GM23338 (cell line): ENCODE measurements at regions not wholly inside any gene's neighbourhood (a gene's known extent, or its start where the extent isn't known, plus 50 kb on each side); places are given as distances from the start of the nearest gene placed in this dataset.

Experiments
- CTCF ChIP-seq, 2 experiments: fragments of 200-600 bp in 1 of 2; sonication (generic) in 1 of 2; conservative IDR thresholded peaks; 2 replicates each; pipeline versions ENCODE4 v1.5.1 to v1.6.1; 2016 to 2017; ENCODE audit warnings: antibody characterized with exemption in 2 of 2, low read depth in 2 of 2, mild to moderate bottlenecking in 2 of 2, moderate library complexity in 1 of 2
- EZH2 ChIP-seq: fragments of 200-600 bp; sonication (generic); IDR thresholded peaks from one replicate; pipeline ENCODE4 v1.8.0; 2017; ENCODE audit warnings: antibody characterized with exemption, mild to moderate bottlenecking, low read depth; ENCODE audit not compliant: unreplicated experiment
- JUNB ChIP-seq: IDR thresholded peaks from one replicate; pipeline ENCODE4 v1.6.1; 2016; ENCODE audit warnings: antibody characterized with exemption; ENCODE audit not compliant: unreplicated experiment

GRCh38 chr9:129291041-129291501 is 113.0 kb upstream of the IER5L start:
- TF ChIP-seq CTCF (conservative IDR thresholded peaks at IDR 0.05; ENCODE audit: low read depth in 2 of 2) (no peak), EZH2 (no peak), JUNB (no peak)
